Memory B cell (primary cell): ENCODE measurements at regions not wholly inside any gene's neighbourhood (a gene's known extent, or its start where the extent isn't known, plus 50 kb on each side); places are given as distances from the start of the nearest gene placed in this dataset.

Experiments
- ATAC-seq: fragments of 150-1000 bp; cut with Tn5 transposase; 2 replicates; pipeline ENCODE4 v1.10.0; 2021; ENCODE audit warnings: low read depth, mild to moderate bottlenecking, moderate library complexity
- DNase-seq, 2 donors: peaks; one replicate each; pipeline ENCODE4 v3.0.0; 2022; ENCODE audit warnings: low spot score in 2 of 2
- H3K27ac Mint-ChIP-seq: one replicate; pipeline ENCODE4 v1.8.0; 2022; ENCODE audit warnings: mild to moderate bottlenecking, moderate library complexity, mixed read lengths
- H3K27me3 Mint-ChIP-seq: one replicate; pipeline ENCODE4 v1.8.0; 2022; ENCODE audit warnings: mixed read lengths
- H3K36me3 Mint-ChIP-seq: one replicate; pipeline ENCODE4 v1.8.0; 2022; ENCODE audit warnings: mild to moderate bottlenecking, mixed read lengths
- H3K4me1 Mint-ChIP-seq: one replicate; pipeline ENCODE4 v1.8.0; 2022; ENCODE audit warnings: mixed read lengths
- H3K4me3 Mint-ChIP-seq: one replicate; pipeline ENCODE4 v1.8.0; 2022; ENCODE audit warnings: mild to moderate bottlenecking, moderate library complexity, mixed read lengths
- H3K9me3 Mint-ChIP-seq: one replicate; pipeline ENCODE4 v1.8.0; 2022; ENCODE audit warnings: mixed read lengths

DNA sequence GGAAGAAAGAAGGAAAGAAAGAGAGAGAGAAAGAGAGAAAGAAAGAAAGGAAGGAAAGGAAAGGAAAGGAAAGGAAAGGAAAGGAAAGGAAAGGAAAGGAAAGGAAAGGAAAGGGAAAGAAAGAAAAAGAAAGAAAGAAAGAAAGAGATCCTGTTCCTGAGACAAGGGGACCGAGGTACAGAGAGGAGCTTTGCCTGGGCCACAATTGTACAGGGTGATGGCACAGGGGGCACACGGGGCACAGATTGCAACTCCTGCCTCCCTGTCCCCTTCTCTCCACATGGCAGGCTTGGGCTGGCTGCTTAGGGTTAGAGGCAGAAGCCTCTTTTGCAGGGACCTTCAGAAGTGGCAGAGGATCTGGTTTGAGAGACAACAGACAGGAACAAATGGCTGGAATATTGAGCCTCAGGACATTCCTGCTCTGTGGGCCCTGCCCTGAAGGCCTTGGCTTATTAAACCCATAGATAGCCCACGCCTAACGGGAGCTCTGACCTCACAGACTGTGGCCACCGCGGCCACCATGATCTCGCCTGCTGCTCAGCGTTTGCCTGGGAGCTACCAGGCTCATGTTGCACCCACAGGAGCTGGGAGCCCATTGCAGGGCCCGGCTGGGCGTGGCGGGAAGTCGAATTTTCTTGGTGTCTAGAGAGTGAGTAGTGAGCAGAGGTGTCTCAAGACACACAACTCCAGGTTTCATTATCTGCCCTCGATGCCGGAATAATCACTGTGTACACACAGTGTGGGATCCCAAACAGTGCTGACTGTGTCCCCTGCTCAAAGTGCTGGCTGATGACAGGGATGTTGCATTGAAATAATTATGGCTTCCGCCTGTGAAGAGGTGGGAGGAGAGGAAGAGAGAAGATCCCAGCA, 147.9 kb upstream of the NCOR2 start:
- H3K9me3 Mint-ChIP-seq, result no peaks in the 10 kb centered on the region
- H3K27ac Mint-ChIP-seq, result no peak overlapping the region
- H3K4me1 Mint-ChIP-seq, result peaks cover 14% of the 10 kb centered on the region
- H3K36me3 Mint-ChIP-seq, result no peaks in the 10 kb centered on the region
- DNase-seq (no peak), ATAC-seq (no peak)
- H3K4me3 Mint-ChIP-seq, result no peak overlapping the region
- H3K27me3 Mint-ChIP-seq, result peaks cover 4% of the 10 kb centered on the region

DNA sequence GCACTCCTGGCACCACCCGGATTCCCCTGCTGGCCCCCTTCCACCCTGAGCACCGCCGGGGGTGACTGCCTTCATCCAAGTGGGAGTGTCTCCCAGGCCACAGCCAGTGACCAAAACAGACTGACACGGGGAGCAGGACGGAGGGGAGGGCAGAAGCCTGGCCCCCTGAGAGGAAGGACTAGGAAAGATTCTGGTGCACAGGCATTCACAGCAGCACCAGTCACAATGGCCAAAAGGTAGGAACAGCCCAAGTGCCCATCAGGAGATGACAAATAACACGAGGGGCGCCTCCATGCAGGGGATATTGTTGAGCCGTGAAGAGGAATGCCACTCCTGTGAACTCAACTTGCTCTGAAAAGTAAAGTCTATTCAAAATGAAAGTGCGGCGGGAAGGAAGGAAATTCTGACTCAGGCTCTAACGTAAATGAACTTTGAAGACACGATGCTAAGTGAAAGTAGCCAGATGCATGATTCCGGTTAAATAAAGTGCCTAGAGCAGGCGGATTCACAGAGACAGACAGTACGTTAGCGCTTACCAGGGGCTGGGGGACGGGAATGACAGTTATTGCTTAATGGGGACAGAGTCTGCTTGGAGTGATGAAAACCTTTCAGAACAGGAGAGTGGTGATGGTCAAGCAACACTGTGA, 146.1 kb upstream of the NCOR2 start:
- H3K4me1 Mint-ChIP-seq, result peaks cover 14% of the 10 kb centered on the region
- ATAC-seq, result peak; percentile 76

DNA sequence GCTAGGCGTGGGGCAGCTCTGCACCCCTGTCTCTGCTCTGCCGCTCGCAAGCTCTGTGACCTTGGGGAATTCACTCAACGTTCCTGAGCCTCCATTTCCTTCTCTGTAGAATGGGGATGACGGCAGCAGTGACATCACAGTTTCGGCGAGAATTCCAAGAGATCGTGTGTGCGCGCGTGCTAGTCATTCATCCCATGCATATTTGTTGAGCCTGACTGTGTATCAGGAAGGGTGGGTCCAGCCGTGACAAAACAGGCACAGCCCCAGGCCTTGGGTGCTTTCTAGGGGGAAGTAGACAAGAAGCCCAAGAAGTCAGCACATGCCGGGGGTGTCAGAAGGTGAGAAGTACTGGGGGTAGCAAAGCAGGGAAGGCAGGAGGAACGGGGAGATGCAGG, 145.6 kb upstream of the NCOR2 start:
- DNase-seq (no peak), ATAC-seq (peak; percentile 72)
- peak overlapping the region; percentile 83 for H3K4me3 Mint-ChIP-seq
- H3K27me3 Mint-ChIP-seq, result no peaks in the 10 kb centered on the region
- no peaks in the 10 kb centered on the region for H3K36me3 Mint-ChIP-seq
- H3K27ac Mint-ChIP-seq, result peak overlapping the region; percentile 81
- peaks cover 14% of the 10 kb centered on the region for H3K4me1 Mint-ChIP-seq
- no peaks in the 10 kb centered on the region for H3K9me3 Mint-ChIP-seq

More for the DNA sequence above, 146.1 kb upstream of the NCOR2 start:
- peak in 1 of 2 donors; percentile 4 for DNase-seq
- Mint-ChIP-seq H3K27me3 (no peaks in the 10 kb centered on the region), H3K27ac (peak overlapping the region; percentile 81), H3K9me3 (no peaks in the 10 kb centered on the region), H3K36me3 (no peaks in the 10 kb centered on the region), H3K4me3 (peak overlapping the region; percentile 83)

DNA sequence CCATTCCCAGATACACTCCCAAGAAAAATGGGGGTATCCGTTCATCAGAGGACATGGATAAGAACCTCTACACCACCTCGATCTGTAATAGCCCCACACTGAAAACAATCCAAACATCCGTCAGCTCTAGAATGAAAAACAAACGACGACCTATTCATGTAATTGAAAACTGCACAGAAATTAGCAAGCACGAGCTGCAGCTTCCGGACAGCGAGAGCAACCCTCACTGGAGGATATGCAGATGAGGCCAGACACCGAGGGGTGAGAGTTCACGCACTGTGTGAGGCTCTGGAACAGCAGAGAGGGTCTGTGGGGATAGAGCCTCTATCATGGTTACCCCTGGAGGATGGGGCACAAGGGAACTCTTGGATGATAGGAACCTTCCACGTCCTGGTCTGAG, 143.9 kb upstream of the NCOR2 start:
- no peaks in the 10 kb centered on the region for H3K36me3 Mint-ChIP-seq
- peak overlapping the region; percentile 45 for H3K27ac Mint-ChIP-seq
- DNase-seq (no peak), ATAC-seq (no peak)
- no peaks in the 10 kb centered on the region for H3K27me3 Mint-ChIP-seq
- peaks cover 14% of the 10 kb centered on the region for H3K4me1 Mint-ChIP-seq
- H3K9me3 Mint-ChIP-seq, result no peaks in the 10 kb centered on the region
- H3K4me3 Mint-ChIP-seq, result no peak overlapping the region

DNA sequence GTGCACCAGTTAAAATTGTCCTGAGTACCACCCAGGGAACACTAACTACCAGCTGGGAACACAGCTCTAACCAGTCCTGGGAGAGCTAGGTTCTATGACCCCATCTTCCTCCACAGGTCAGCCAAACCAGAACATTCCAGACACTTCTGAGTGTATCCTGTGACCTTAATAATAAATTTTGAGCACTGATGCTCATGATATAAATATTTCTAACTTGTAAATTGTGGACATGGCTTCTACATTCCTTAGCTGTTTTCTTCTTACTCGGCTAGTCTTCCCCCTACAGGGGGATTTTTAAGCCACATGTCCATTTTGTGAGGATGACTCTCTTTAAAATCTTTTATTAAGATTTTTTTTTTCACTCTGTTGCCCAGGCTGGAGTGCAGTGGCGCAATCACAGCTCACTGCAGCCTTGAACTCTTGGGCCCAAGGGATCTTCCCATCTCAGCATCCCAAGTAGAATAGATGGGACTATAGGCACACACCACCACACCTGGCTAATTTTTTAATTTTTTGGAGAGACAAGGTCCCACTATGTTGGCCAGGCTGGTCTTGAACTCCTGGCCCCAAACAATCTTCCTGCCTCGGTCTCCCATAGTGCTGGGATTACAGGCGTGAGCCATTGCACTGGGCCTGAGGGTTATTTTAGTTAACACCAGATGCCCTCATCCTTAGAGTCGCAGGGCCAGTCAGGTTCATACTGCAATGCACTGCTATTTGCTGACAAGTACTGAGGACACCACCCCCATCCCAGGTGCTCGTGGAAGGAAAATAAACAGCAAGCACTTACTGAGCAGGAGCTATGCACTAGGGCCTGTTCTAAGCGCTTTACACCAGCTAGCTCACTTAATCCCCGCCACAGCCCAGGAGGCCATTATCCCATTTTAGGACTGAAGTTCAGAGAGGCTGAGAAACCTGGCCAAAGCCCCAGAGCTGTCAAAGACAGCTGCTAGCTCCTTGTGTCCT, 142.6 kb upstream of the NCOR2 start:
- ATAC-seq, result no peak
- Mint-ChIP-seq H3K36me3 (no peaks in the 10 kb centered on the region), H3K9me3 (no peaks in the 10 kb centered on the region), H3K4me1 (peaks cover 14% of the 10 kb centered on the region), H3K4me3 (no peak overlapping the region), H3K27ac (no peak overlapping the region), H3K27me3 (no peaks in the 10 kb centered on the region)
- no peak for DNase-seq

DNA sequence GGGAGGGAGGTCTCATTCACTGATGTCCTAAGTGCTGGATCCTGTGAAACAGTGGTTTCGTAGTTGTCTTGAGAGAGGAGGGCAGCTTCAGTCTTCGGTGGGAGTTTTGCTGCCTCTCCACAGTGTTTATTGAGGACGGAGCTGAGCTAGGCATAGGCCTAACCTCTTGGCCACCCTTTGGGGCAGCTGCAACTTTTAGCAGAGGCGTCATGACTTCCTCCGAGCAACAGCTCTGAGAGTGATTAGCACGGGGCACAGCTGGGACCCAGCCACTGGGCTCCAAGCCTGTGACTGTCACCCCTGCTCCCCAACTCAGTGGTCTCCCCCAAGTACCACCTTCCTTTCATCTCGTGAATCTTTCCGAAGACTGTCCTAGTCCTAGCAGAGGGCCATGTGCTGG, 139.9 kb upstream of the NCOR2 start:
- peaks cover 2% of the 10 kb centered on the region for H3K36me3 Mint-ChIP-seq
- no peaks in the 10 kb centered on the region for H3K4me1 Mint-ChIP-seq
- H3K27me3 Mint-ChIP-seq, result no peaks in the 10 kb centered on the region
- DNase-seq, result no peak
- H3K4me3 Mint-ChIP-seq, result no peak overlapping the region
- peaks cover 2% of the 10 kb centered on the region for H3K9me3 Mint-ChIP-seq
- ATAC-seq, result no peak
- no peak overlapping the region for H3K27ac Mint-ChIP-seq

DNA sequence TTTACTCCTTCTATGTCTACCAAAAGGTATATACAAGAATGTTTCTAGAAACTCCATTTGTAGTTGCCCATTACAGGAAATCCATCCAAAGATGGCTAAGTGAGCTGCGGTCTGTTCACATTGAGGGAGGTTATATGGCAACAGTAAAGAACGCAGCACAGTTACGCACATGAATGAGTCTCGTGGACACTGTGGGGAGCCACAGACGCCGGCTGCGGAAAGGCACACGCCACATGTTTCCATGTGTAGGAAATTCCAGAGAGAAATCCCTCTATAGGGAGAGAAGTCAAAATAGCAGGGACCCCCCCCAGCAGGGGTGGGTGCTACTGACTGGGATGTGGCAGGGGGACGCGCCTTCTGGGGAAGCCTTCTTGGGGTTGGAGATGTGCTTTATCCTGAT, 139.0 kb upstream of the NCOR2 start:
- Mint-ChIP-seq H3K4me1 (no peaks in the 10 kb centered on the region), H3K4me3 (no peak overlapping the region), H3K27ac (no peak overlapping the region), H3K27me3 (no peaks in the 10 kb centered on the region), H3K36me3 (peaks cover 2% of the 10 kb centered on the region), H3K9me3 (peaks cover 2% of the 10 kb centered on the region)
- ATAC-seq (no peak), DNase-seq (no peak)

DNA sequence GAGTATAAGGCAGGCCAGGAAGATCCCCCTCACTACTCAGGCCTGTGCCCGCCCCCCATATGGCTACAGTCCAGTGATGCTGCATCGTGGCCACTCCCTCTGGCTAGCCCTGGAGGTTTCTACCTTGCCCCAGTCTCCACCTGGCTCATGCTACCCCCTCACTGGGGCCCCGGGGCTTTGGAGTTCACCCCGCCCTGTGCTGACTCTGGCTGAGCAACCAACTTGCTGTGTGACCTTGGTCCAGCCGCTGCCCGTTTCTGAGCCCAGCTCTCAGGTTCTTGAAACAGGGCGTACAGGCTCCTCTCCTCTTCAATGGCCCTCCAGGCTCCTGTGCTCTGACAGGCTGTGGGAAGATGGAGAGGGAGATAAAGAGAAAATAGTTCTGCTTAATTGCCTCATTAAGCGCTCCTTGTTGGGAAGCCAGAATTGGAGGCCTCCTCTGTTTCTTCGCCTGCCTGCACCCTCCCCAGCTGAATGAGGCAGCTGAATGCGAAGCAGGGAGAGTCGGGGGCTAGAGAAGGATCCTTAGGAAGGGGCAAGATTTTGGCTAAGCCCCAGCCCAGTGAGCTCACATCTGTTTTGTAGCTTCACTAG, 138.2 kb upstream of the NCOR2 start:
- H3K36me3 Mint-ChIP-seq, result peaks cover 2% of the 10 kb centered on the region

DNA sequence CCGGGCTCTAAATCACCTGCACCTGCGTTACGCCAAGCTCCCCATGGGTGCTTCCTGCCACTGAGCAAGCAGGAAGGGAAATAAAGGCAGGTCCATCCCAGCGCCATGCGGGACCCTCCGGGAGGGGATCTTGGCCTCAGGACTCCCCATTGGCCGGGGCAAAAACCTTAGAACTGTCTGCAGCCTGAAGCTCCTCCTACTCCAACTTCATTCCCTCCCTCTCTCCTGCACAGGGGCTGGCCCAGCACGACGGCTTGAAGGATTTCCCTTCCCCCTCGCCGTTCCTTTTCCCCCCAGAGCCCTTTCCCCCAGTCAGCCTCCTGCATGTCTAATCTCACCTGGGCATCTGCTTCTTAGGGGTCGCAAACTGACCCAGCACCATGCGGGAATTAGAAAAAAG, 137.2 kb upstream of the NCOR2 start:
- Mint-ChIP-seq H3K4me3 (no peak overlapping the region), H3K9me3 (peaks cover 2% of the 10 kb centered on the region), H3K27me3 (peaks cover under 1% of the 10 kb centered on the region), H3K27ac (no peak overlapping the region), H3K36me3 (peaks cover 2% of the 10 kb centered on the region), H3K4me1 (no peaks in the 10 kb centered on the region)
- no peak for ATAC-seq
- no peak for DNase-seq

More for the DNA sequence above, 138.2 kb upstream of the NCOR2 start:
- Mint-ChIP-seq H3K27ac (no peak overlapping the region), H3K27me3 (no peaks in the 10 kb centered on the region), H3K4me3 (no peak overlapping the region), H3K4me1 (no peaks in the 10 kb centered on the region), H3K9me3 (peaks cover 2% of the 10 kb centered on the region)
- no peak for DNase-seq
- no peak for ATAC-seq

DNA sequence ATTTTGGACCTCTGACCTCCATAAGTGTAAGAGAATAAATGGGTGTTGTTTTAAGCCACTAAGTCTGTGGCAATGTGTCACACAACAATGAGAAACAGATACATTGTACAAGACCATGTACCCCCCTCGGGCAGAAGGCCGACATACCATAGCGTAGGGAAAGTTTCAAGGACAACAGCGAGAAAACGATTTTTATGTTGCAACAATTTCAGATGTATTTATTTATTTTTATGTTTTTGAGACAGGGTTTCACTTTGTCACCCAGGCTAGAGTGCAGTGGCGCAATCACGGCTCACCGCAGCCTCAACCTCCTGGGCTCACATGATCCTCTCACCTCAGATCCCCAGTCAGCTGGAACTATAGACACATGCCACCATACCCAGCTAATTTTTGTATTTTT, 136.4 kb upstream of the NCOR2 start:
- ATAC-seq (no peak), DNase-seq (no peak)
- Mint-ChIP-seq H3K27ac (no peak overlapping the region), H3K27me3 (peaks cover 4% of the 10 kb centered on the region), H3K9me3 (peaks cover 2% of the 10 kb centered on the region), H3K4me1 (no peaks in the 10 kb centered on the region), H3K36me3 (peaks cover 2% of the 10 kb centered on the region), H3K4me3 (no peak overlapping the region)

DNA sequence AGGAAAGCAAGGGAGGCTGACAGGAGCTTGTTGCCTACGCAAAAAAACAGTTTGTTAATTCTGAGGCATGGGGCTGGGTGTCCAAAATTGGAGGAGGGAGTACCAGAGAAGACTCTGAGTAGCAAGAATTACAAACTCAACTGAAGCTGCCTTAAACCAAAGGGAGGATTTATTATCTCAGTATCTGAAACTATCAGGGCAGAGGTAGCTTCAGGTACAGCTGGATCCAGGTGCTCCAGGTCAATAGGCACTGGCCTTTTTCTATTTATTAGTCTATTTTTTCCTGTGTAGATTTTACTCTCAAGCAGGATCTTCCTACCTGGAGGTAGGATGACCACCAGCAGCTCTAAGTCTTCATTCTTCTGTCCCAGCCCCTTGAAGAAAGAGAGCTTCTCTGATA, 135.3 kb upstream of the NCOR2 start:
- Mint-ChIP-seq H3K27me3 (peaks cover 4% of the 10 kb centered on the region), H3K4me3 (no peak overlapping the region), H3K36me3 (peaks cover 2% of the 10 kb centered on the region), H3K27ac (no peak overlapping the region), H3K9me3 (peaks cover 2% of the 10 kb centered on the region), H3K4me1 (no peaks in the 10 kb centered on the region)
- ATAC-seq (no peak), DNase-seq (no peak)

DNA sequence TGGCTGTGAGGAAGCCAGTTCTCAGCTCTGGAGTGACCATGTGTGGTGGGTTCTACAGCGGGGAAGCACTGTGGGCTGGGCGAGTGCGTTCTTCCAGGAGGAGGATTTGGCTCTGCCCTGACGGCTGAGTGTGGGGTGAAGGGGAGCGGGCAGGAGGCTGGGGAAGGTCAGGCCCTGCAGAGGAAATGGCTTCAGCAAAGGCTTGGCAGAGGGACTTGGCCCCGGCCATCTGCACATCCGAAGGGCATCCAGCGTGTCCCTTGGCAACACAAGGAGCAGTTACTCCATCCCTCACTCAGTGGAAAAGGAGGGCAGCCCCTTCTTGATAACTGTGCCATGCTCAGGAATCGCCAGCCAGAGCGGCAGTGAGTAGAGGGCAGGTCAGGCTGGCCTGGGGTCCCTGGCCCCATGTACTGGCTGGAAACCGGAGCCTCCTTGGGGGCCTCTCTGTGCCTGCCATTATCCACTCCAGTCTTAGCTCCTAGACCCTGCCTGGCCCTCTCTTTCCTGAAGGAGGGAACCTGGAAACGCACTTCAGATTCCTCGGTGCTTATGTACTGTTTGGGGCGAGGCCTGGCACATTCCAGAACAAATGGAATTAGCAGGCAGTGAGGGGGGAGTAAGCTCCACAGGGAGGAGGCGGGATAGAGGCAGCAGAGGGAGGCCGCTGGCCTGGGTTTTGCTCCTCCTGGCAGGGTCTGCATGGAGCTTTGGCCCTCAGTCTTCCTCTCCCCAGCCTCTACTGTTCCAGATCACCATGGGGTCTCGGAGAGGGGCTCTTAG, 133.6 kb upstream of the NCOR2 start:
- H3K27me3 Mint-ChIP-seq, result peaks cover 4% of the 10 kb centered on the region
- no peaks in the 10 kb centered on the region for H3K4me1 Mint-ChIP-seq
- H3K9me3 Mint-ChIP-seq, result peaks cover 2% of the 10 kb centered on the region
- no peak for DNase-seq
- no peak overlapping the region for H3K4me3 Mint-ChIP-seq
- H3K27ac Mint-ChIP-seq, result no peak overlapping the region
- ATAC-seq, result no peak
- H3K36me3 Mint-ChIP-seq, result peaks cover 2% of the 10 kb centered on the region

DNA sequence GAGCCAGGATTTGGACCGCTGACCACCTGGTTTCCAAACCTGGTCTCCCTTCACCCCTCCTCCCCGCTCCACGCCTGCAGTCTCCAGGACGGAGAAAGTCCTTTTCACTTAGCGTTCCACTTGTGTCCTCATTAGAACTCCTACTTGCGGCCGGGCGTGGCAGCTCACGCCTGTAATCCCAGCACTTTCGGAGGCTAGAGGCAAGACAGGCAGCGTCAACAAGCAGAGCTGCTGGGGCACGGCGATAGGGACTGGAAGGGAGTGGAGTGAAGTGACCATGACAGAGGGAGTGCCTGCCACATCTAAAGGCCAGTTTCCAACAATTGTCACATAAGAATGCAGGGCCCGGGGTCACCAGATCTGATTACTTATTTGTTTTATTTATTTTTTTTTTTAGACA, 132.5 kb upstream of the NCOR2 start:
- no peak for ATAC-seq
- H3K4me1 Mint-ChIP-seq, result no peaks in the 10 kb centered on the region
- H3K4me3 Mint-ChIP-seq, result no peak overlapping the region
- H3K27ac Mint-ChIP-seq, result no peak overlapping the region
- H3K36me3 Mint-ChIP-seq, result peaks cover 2% of the 10 kb centered on the region
- H3K27me3 Mint-ChIP-seq, result peaks cover 7% of the 10 kb centered on the region
- peaks cover 2% of the 10 kb centered on the region for H3K9me3 Mint-ChIP-seq
- no peak for DNase-seq
